GM12873 (cell line): ENCODE measurements at regions not wholly inside any gene's neighbourhood (a gene's known extent, or its start where the extent isn't known, plus 50 kb on each side); places are given as distances from the start of the nearest gene placed in this dataset.
A peak's percentile ranks its signal among the peaks of the same experiment; 100 is the strongest.

Source experiments
- CTCF ChIP-seq: IDR thresholded peaks from 2 replicates; pipeline ENCODE4 v1.5.1; 2012; ENCODE audit warnings: low read depth, mild to moderate bottlenecking, moderate library complexity, low read length, control low read depth; ENCODE audit not compliant: insufficient read depth; ENCODE audit errors: missing control alignments

GRCh38 chr11:114892381-114893197, 214.3 kb downstream of the NXPE2 start:
- TF ChIP-seq CTCF, result peak; percentile 80

GRCh38 chr11:114893329-114893728, 215.0 kb downstream of the NXPE2 start:
- TF ChIP-seq CTCF, result no peak

- TF ChIP-seq CTCF, result no peak
Measured at GRCh38 chr11:114896594-114896993, 218.3 kb downstream of the NXPE2 start.

GRCh38 chr11:114909866-114910265, 231.5 kb downstream of the NXPE2 start:
- peak; percentile 20 for TF ChIP-seq CTCF

- TF ChIP-seq CTCF, result no peak
Measured at GRCh38 chr11:114912826-114913225, 234.5 kb downstream of the NXPE2 start.

GRCh38 chr11:114914231-114915005, 236.1 kb downstream of the NXPE2 start:
- TF ChIP-seq CTCF, result no peak

- TF ChIP-seq CTCF, result no peak
Measured at GRCh38 chr11:114915871-114916805, 237.8 kb downstream of the NXPE2 start.
